GM13977 (cell line): ENCODE measurements at regions not wholly inside any gene's neighbourhood (a gene's known extent, or its start where the extent isn't known, plus 50 kb on each side); places are given as distances from the start of the nearest gene placed in this dataset.

Experiments used
- DNase-seq: peaks from one replicate; pipeline ENCODE4 v3.0.0; 2012; ENCODE audit warnings: low spot score
- in situ Hi-C: fragments of 300-500 bp; cut with MboI; formaldehyde crosslinking; loops from one replicate; pipeline ENCODE4 v1.12.0; 2022; ENCODE audit warnings: low sequenced_read_pairs, low pct_unique_long_range_greater_than_20kb, mixed read lengths, inconsistent platforms; ENCODE audit not compliant: unreplicated experiment
- TF ChIP-seq, protein P1 (sequence below): IDR thresholded peaks from 2 replicates; pipeline ENCODE4 v1.5.1; 2012; ENCODE audit warnings: mild to moderate bottlenecking, control low read depth; ENCODE audit not compliant: insufficient read depth; ENCODE audit errors: extremely low read depth, missing control alignments

DNA sequence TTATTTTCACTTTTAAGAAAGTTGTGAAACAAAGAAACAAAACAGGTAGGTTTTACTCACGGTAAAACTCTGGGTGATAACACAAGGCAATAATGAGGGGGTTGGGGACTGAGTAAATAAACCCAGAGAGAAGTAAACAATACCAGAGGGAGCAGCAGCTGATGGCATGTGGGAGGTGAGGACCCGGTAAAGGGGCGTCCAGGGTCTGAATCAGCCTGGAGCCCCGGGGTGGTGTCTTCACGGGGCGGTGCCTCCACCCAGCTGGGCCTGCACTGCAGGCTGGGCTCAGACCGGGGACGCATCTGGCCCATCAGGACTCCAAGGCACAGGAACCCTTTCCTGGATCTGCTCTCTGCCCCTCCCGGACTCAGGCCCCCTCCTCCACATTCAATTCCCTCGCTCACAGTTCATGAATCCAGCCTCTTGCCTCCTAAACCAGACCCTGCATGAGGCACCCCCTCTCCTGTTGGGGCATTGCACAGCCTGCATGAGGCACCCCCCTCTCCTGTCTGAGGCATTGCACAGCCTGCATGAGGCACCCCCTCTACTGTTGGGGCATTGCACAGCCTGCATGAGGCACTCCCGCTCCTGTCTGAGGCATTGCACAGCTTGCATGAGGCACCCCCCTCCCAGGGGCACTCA, 73.9 kb upstream of the MFGE8 start:
- TF ChIP-seq, protein P1, sequence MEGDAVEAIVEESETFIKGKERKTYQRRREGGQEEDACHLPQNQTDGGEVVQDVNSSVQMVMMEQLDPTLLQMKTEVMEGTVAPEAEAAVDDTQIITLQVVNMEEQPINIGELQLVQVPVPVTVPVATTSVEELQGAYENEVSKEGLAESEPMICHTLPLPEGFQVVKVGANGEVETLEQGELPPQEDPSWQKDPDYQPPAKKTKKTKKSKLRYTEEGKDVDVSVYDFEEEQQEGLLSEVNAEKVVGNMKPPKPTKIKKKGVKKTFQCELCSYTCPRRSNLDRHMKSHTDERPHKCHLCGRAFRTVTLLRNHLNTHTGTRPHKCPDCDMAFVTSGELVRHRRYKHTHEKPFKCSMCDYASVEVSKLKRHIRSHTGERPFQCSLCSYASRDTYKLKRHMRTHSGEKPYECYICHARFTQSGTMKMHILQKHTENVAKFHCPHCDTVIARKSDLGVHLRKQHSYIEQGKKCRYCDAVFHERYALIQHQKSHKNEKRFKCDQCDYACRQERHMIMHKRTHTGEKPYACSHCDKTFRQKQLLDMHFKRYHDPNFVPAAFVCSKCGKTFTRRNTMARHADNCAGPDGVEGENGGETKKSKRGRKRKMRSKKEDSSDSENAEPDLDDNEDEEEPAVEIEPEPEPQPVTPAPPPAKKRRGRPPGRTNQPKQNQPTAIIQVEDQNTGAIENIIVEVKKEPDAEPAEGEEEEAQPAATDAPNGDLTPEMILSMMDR: no peak
- in situ Hi-C loops: no loop called here
- no peak for DNase-seq

DNA sequence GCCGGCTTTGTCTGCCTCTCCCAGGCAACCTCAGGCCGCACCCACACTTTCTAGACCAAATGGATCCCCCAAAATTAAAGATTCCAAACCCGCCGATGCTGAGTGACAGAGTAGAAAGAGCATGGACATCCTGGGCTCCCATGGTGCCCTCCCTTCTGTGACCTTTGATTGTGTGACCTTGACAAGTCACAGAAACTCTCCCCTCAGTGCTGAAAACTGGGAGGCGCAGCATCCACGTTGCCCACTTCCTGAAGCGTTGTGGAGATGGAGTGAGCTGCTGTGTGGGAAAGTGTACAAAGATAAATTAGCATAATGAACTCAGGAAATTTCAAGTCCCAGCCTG, 74.4 kb upstream of the MFGE8 start:
- TF ChIP-seq, protein P1: no peak
- in situ Hi-C loops: no loop called here
- DNase-seq: no peak

DNA sequence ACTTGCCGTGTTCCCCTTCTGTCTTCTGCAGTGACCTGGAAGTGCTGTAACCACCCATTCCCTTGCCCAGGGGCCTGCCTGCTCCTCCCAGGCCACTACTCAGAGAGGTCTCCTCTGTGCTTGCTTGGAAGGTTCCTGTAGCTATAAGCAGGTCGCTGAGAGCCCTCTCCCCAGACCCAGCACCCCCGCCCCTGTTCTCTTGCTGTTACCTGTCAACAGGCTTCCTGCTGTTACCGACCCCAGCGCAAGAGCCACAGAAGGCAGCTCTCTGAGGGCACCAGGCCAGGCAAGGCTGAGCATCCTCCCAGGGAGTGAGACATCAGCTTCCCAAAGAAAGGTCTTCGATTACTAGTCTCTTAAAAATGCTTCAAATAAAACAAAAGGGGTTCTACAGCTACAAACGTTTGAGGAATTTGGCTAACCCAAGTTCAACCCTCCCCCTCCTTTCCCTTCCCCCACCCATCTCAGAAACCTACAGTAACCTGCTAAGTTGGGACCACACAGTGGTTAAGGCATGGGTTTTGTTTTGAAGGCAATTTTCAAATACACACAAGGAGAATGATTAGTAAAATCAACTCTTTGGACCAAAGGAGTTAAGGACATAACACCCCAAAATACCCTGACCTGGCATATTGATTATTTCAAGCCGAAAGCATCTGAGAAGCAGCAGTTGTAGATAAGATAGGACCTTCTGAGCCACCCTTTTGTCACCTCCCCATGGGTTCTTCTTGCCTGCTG, 74.9 kb upstream of the MFGE8 start:
- in situ Hi-C loops: no loop called here
- DNase-seq: no peak
- TF ChIP-seq, protein P1: no peak

DNA sequence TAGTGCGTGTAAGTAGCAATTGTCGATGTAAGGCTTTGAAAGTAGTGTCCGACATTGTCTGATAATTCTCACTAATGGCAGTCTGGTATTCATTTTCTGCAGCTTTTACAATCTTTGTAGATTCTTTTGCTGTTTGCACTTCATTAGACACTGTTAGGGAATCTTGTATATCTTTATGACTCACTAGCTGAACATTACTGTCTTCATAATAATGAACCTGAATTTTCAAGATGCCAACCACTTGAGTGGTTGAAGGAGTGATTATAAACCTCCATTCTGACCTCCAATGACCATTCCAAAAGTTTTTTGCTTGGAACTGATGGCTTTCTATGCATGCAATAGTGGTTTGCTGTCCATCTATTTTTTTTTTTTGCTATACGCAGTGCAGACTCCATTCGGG, 76.4 kb upstream of the MFGE8 start:
- in situ Hi-C loops: no loop called here
- DNase-seq: no peak
- TF ChIP-seq, protein P1: no peak

DNA sequence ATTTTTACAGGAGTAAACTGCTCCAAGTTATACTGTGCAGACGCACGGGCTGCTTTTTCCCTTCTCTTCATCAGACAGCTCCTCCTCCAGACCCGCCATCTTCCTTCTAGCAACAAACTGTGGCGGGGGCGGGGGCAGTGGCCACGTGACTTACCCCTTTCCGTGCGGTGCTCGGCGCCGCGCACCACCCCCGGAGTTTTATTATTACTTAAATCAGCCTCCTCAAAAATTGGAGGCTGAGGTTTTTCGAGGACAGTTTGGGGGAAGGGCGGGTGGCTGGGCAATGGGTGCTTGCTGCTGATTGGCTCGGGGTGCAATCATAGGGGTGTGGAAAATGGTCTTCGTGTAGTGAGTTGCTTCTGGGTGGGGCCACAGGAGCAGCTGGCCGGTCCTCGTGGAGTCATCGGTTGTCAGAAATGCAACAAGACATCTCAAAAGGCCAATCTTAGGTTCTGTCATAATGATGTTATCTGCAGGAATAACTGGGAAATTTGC, 77.1 kb upstream of the MFGE8 start:
- in situ Hi-C loops: no loop called here
- no peak for DNase-seq
- TF ChIP-seq, protein P1: no peak

DNA sequence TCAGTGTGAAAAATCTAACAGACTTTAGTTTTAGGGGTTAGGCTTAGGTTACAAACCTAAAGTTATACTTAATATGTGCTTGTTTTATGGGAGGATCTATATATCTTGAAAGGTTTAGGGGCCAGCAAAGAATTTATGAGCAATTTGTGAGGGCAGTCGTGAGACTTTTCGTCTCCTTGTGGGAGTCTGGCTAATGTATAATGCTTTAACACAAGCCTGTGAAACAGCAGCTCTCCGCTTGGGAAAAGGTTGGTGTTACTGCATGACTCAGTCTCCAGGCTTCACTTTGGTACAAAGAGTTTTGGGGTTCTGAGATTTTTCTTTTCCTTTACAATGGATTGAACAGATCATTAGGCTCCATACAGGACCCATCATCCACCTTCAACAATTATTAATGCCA, 79.0 kb upstream of the MFGE8 start:
- no peak for DNase-seq
- in situ Hi-C loops: no loop called here
- TF ChIP-seq, protein P1: no peak
